Left lobe of liver (tissue), 2 donors: ENCODE measurements at regions not wholly inside any gene's neighbourhood (a gene's known extent, or its start where the extent isn't known, plus 50 kb on each side); places are given as distances from the start of the nearest gene placed in this dataset.

ENCODE experiments used
- ATAC-seq: fragments of 200-7000 bp; cut with Tn5 transposase; one replicate; pipeline ENCODE4 v1.9.1; 2020; ENCODE audit warnings: mild to moderate bottlenecking, moderate library complexity
- DNase-seq: peaks from one replicate; pipeline ENCODE4 v3.0.0-alpha.2; 2020; ENCODE audit warnings: low spot score
- donor health status: DM: no; HTN: no; CAD: no; lungs with moderate emphysema.
- donor health status: DM: no; HTN: yes; CAD: no.

DNA sequence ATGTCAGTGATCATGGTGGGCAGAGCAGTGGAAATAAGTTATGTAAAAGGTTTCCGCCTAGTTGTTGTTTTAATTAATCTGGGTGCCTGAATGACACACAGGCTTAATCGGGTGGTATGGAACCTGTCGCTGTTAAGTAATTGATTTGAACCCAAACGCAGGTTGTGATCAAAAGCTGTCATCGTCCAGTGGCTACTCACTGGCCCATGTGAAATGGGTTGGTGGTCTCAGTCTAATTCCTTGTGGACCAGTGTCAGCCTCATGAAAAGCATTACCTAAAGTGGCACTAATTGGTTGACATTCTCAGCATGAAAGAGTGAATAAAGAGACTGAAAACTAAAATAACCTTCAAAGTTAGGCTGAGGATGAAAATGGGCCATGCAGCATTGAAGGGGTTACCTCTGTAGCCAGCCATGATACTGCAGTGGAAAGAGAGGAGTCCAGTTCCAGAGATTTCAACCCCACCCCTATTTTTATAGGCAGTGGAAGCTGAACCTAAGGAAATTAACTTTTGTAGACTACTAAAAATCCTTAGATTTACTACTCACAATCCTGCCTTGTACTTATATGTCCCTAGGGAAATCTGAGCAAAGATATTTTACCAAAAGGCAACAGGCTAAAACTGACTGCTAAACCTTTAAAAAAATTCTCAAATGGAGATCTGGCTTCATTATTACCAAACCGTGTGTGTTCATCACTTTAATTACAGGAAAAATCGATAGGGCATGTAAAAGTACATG is 251.7 kb upstream of the TENM3 start:
- ATAC-seq (no peak), DNase-seq (no peak)

DNA sequence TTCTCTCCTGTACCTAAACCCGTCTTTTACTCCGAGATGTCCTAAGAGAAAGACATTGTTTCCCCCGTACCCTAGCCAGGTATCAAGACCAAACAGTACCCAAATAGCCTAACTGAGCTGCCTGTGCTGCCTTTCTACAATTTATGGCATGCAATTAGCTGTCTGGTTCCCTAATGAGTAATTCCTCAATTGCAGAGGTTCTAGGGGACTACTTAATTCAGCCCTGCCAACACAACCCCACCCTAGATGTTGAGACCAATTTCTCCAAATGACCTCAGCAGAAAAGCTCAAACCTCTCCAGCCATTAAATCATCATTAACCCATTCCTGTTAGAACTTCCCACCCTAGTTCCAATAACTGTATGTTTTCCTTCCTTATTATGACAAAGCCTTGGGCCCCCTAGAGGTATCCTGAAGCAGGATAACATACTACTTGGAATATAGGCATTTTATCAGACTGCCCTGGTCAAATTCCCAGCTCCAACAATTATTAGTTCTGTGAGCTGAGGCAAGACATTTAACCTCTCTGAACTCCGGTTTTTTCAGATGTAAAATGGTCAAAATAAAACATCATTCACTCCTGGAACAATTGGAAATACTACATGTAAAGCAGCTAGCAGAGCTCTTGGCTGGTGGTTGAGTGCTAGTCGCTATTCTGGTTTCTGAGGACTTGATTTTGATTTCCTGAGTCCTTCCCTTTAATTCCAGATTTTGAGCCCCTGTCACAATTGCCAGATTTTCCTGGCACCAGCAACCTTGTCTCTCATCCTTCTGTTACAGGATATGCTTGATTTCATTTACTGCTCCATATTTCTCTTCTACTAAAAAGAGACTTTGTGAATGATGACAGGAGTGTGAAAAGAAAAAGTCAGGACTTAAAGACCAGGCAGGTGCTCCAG is 244.6 kb upstream of the TENM3 start:
- ATAC-seq, result no peak
- DNase-seq, result no peak

- no peak for DNase-seq
- no peak for ATAC-seq
Measured at GRCh38 chr4:182000077-182000476, 243.1 kb upstream of the TENM3 start.

DNA sequence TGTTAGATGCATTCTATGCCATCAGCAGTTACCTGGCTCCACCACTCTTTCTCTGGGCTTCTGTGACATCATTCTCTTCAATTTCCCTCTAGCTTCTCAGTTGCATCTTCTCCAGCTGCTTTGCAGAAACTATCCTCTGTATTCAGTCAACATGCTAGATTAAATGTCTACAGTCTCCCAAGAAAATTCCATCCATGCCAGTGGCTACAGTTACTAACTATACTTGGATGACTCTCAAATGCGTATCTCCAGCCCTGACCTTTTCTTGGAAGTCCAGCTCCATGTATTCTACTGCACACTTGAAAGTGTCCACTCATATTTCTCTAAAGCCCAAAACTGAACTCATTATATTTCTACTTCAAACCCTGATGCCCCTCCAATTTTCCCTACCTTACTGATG is 232.3 kb upstream of the TENM3 start:
- ATAC-seq (no peak), DNase-seq (no peak)

GRCh38 chr4:182014164-182014563 is 229.0 kb upstream of the TENM3 start:
- ATAC-seq, result no peak
- no peak for DNase-seq

DNA sequence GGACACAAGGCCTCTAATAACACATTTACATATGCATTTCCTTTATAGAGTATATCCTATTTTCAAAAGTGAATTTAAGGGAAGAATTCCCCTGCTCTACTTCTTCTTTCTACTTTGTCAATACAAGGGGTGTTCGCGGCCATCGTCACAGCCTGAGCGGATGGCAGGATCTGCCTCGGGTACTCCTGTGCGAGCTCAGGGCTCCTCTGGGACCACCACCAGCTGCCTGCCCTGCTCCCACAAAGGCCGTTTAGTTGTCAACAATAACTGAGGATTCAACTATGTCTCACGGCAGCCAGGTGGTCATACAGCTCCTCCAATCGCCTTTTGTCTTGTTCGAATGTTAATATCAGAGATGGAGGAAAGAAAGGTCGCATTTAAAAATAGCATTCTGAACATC is 228.2 kb upstream of the TENM3 start:
- ATAC-seq (no peak), DNase-seq (no peak)

DNA sequence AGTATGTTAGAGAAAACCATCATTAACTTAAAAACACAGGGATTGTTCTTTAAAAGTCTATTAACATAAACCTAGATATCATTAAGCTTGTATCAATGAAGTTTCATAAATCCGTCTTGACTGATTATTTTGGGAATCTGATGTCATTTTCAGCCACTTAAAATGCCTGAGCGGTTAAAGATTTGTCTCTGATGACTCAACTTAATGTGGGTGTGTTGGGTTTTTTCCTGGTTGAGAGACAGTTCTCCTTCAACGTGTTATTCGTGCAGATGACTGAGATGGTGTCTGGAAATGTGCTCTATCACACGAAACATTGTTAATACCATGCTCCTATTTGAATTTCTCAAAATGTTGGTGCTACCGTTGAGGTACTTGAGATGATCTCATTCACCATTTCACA is 227.3 kb upstream of the TENM3 start:
- ATAC-seq (no peak), DNase-seq (no peak)

GRCh38 chr4:182017038-182017437 is 226.2 kb upstream of the TENM3 start:
- no peak for ATAC-seq

DNA sequence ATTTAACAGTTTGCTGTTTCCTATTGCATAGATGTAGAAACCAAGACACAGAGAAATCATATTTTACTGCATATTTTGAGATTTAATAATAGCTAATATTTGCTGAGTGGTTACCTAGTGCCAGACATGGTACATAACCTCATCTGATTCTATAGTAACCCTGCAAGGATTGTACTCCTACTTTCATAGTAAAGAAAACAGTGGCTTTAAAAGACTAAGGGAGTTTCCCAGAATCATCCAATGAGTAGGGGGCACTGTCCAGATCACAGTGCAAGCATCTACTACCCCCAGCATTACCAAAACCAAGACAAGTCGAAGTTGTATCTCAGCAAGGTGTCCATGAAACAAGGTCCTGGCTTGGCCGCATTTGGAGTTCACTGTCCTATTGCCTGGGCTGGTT is 224.5 kb upstream of the TENM3 start:
- ATAC-seq (no peak), DNase-seq (no peak)

More at GRCh38 chr4:182017038-182017437, 226.2 kb upstream of the TENM3 start:
- no peak for DNase-seq

DNA sequence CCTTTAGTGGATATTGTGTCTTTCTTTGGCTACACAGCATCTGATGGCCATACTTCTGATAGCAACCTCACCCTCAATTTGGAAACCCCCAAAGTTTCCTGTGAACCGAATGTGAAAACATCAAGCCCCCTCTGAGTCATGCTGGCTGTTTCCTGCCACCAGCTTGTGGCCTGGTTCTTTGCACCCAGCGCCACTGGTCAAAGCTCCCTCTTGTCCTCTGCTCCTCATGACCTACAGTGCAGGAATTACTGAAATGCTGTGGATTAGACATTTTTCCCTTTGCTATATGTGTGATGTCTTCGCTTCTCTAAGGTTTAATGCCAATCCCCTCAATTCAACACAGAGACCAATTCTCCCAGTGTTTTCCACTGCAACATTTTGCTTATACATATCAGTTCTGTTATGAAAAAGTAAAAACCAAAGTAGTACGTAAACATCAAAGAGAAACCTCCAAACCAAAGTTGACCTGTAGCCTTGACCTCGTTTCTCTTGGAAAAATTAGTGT is 224.0 kb upstream of the TENM3 start:
- ATAC-seq (no peak), DNase-seq (no peak)

GRCh38 chr4:182022909-182023308 is 220.3 kb upstream of the TENM3 start:
- ATAC-seq, result no peak
- no peak for DNase-seq

GRCh38 chr4:182023469-182023868 is 219.7 kb upstream of the TENM3 start:
- DNase-seq, result no peak

DNA sequence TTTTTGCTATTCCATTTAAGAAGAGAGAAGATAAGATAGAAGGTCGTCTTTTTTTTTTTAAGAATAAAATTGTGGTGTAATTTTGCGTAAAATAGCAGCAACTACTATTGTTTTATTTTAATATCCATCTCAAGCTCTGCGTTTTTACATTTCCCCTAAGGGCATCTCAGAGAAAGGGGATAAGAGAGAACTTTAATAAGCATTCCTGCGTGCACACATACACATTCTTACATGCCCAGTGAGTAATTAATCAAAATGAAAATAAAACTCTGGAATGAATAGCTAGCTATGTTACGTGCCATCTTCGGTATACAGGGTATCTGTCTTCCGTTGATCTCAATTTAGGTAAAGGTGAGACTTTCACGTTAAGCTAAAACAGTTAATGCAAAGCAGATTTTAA is 200.3 kb upstream of the TENM3 start:
- ATAC-seq, result no peak
- no peak for DNase-seq

More at GRCh38 chr4:182023469-182023868, 219.7 kb upstream of the TENM3 start:
- ATAC-seq, result no peak

- DNase-seq (no peak), ATAC-seq (no peak)
Measured at GRCh38 chr4:182048871-182049270, 194.3 kb upstream of the TENM3 start.

DNA sequence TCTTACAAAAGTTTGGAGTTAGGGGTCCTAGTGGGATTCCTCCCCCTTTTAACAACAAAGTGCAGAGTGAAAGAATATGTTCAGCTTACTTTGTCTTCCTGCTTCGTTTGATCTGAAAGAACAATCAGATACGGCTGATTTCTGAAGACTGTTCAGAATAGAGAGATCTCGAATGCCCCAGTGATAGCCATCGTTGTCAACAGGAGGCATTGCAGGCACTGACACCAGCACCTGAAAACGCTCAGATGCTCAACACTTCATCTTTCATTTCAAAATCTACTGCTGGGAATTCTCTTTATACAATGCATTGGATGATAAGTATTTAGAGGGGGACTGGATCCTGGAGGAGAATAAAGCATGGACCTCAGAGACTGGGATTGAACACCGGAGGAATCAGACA is 186.3 kb upstream of the TENM3 start:
- DNase-seq (no peak), ATAC-seq (no peak)

GRCh38 chr4:182062458-182062857 is 180.7 kb upstream of the TENM3 start:
- ATAC-seq (no peak), DNase-seq (no peak)

- ATAC-seq (no peak), DNase-seq (no peak)
Measured at GRCh38 chr4:182062936-182063335, 180.3 kb upstream of the TENM3 start.

GRCh38 chr4:182063651-182064050 is 179.6 kb upstream of the TENM3 start:
- DNase-seq (no peak), ATAC-seq (no peak)

GRCh38 chr4:182065255-182065654 is 177.9 kb upstream of the TENM3 start:
- no peak for ATAC-seq
- no peak for DNase-seq

DNA sequence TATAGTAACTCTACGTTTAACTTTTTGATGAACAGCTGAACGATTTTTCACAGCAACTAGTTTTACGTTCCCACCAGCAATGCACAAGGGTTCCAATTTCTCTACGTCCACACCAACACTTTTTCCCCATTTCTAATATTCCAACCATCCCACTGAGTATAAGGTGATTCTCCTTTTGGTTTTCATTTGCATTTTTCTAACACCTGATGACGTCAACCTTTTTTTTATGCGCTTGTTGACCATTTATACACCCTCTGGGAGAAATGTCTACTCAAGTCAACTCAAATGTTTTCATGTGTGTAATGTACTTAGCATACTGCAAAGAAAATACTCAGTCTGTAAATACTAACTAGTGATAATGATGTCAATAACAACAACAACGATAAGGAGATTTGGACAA is 177.2 kb upstream of the TENM3 start:
- DNase-seq (no peak), ATAC-seq (no peak)

- DNase-seq (no peak), ATAC-seq (no peak)
Measured at GRCh38 chr4:182067828-182068227, 175.4 kb upstream of the TENM3 start.

DNA sequence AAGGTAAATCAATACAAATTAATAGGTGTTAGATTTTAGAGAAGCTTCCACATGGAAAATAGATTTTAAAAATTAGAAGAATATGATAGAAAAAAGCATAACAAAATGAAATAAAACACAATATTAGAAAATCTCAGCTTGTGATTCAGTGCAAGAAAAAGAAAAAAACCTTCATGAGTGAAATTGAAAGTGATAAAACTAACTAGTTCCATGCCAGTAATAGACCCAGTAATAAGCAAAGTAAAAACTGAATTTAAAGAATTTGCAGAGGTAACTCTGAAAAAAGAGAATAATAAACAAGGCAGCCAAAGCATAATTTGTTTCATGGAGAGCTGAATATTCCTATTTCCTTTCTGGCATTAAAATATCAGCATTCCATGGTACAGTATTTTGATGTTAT is 174.3 kb upstream of the TENM3 start:
- no peak for DNase-seq
- no peak for ATAC-seq
